Kidney (tissue), 13 donors: ENCODE measurements at regions not wholly inside any gene's neighbourhood (a gene's known extent, or its start where the extent isn't known, plus 50 kb on each side); places are given as distances from the start of the nearest gene placed in this dataset.

ENCODE experiments used
- DNase-seq, 5 donors: peaks; one replicate each; pipeline ENCODE4 v3.0.0-alpha.2; 2013 to 2020
- FAIRE-seq: peaks from 2 replicates; lab custom pipeline; 2012; peaks lifted over from hg19 to GRCh38; lab: Jason Lieb, UNC
- H3K27ac ChIP-seq, 2 donors: one replicate each; pipeline ENCODE4 v1.7.0; 2013; ENCODE audit warnings: low read depth in 2 of 2, low read length in 2 of 2, inconsistent platforms in 1 of 2
- H3K27me3 ChIP-seq: one replicate; pipeline ENCODE4 v1.7.1; 2013; ENCODE audit warnings: low read length, inconsistent platforms; ENCODE audit not compliant: control insufficient read depth, insufficient read depth
- H3K36me3 ChIP-seq, 3 donors: one replicate each; pipeline versions ENCODE4 v1.7.0 to v1.7.1; 2013; ENCODE audit warnings: low read length in 3 of 3, control low read depth in 1 of 3, inconsistent platforms in 1 of 3; ENCODE audit not compliant: insufficient read depth in 3 of 3, control insufficient read depth in 2 of 3
- H3K4me1 ChIP-seq, 3 donors: one replicate each; pipeline versions ENCODE4 v1.7.0 to v1.7.1; 2013; ENCODE audit warnings: low read length in 3 of 3, inconsistent platforms in 1 of 3, low read depth in 1 of 3; ENCODE audit not compliant: control insufficient read depth in 2 of 3, insufficient read depth in 2 of 3
- H3K4me3 ChIP-seq, 3 donors: one replicate each; pipeline versions ENCODE4 v1.7.0 to v1.8.1; 2013; ENCODE audit warnings: low read length in 3 of 3, control low read depth in 1 of 3, inconsistent platforms in 1 of 3
- H3K9ac ChIP-seq, 3 donors: one replicate each; pipeline versions ENCODE4 v1.7.0 to v1.7.1; 2013; ENCODE audit warnings: low read length in 3 of 3, control low read depth in 1 of 3, inconsistent platforms in 1 of 3
- H3K9me3 ChIP-seq, 3 donors: one replicate each; pipeline versions ENCODE4 v1.7.0 to v1.7.1; 2013; ENCODE audit warnings: low read length in 3 of 3, control low read depth in 1 of 3, inconsistent platforms in 1 of 3; ENCODE audit not compliant: control insufficient read depth in 2 of 3, insufficient read depth in 1 of 3
- intact Hi-C: fragments of 100-400 bp; cut with DNase I; formaldehyde crosslinking; loops from one replicate; pipeline ENCODE4 v1.11.1; 2022
- TF ChIP-seq, protein P1 (sequence below): IDR thresholded peaks from 3 replicates; pipeline ENCODE4 v1.5.1; 2012; ENCODE audit warnings: mild to moderate bottlenecking, moderate library complexity, borderline replicate concordance; ENCODE audit not compliant: insufficient read depth; ENCODE audit errors: extremely low read depth
- donor health status: control.
- donor health status: control.
- donor health status: control.
- donor health status: control.
- donor health status: control.
- donor health status: DM: yes; HTN: yes; CAD: no.
- donor health status: Normal renal cell carcinoma (clear cell type).

DNA sequence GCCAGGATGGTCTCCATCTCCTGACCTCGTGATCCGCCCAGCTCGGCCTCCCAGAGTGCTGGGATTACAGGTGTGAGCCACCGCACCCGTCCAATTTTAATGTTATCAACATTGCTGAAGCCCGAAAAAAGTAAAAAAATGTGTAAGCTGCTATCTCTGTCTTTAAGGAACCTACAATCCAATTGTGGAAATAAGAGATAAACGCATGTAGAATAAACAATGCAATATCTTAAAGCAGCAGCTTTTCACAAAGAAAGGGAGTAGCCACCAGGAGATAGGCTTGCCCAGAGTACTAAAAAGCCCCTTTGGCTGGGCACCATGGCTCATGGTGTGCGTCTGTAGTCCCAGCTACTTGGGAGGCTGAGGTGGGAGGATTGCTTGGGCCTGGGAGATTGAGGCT lies 282.9 kb upstream of the LYZL1 start:
- DNase-seq (no peak), FAIRE-seq (no peak)
- Histone ChIP-seq H3K4me1 (no peaks in the 10 kb centered on the region), H3K4me3 (no peak overlapping the region), H3K9me3 (no peaks in the 10 kb centered on the region), H3K36me3 (no peaks in the 10 kb centered on the region), H3K9ac (no peak overlapping the region), H3K27ac (no peak overlapping the region), H3K27me3 (no peaks in the 10 kb centered on the region)
- intact Hi-C loops = no loop called here
- TF ChIP-seq, protein P1, sequence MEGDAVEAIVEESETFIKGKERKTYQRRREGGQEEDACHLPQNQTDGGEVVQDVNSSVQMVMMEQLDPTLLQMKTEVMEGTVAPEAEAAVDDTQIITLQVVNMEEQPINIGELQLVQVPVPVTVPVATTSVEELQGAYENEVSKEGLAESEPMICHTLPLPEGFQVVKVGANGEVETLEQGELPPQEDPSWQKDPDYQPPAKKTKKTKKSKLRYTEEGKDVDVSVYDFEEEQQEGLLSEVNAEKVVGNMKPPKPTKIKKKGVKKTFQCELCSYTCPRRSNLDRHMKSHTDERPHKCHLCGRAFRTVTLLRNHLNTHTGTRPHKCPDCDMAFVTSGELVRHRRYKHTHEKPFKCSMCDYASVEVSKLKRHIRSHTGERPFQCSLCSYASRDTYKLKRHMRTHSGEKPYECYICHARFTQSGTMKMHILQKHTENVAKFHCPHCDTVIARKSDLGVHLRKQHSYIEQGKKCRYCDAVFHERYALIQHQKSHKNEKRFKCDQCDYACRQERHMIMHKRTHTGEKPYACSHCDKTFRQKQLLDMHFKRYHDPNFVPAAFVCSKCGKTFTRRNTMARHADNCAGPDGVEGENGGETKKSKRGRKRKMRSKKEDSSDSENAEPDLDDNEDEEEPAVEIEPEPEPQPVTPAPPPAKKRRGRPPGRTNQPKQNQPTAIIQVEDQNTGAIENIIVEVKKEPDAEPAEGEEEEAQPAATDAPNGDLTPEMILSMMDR = no peak

DNA sequence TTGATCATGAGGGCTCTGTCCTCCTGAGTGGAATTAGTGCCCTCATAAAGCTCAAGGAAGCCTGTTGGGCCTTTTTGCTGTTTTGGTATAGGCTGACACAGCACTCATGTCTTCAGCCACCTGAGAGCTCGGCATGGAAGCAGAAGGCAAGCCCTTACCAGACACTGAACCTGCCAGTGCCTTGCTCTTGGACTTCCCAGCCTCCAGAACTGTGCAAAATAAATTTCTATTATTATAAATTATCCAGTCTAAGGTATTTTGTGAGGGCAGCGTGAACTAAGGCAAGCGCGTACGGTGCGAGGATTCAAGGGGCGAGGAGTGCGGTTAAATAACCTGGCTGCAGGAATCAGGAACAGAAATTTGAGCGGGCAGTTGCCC lies 281.5 kb upstream of the LYZL1 start:
- DNase-seq (no peak), FAIRE-seq (no peak)
- intact Hi-C loops = no loop called here
- no peaks in the 10 kb centered on the region for H3K27me3 ChIP-seq
- H3K36me3 ChIP-seq = no peaks in the 10 kb centered on the region
- H3K9me3 ChIP-seq = no peaks in the 10 kb centered on the region
- H3K9ac ChIP-seq = no peak overlapping the region
- no peaks in the 10 kb centered on the region for H3K4me1 ChIP-seq
- no peak overlapping the region for H3K4me3 ChIP-seq
- H3K27ac ChIP-seq = no peak overlapping the region
- TF ChIP-seq, protein P1 = no peak

DNA sequence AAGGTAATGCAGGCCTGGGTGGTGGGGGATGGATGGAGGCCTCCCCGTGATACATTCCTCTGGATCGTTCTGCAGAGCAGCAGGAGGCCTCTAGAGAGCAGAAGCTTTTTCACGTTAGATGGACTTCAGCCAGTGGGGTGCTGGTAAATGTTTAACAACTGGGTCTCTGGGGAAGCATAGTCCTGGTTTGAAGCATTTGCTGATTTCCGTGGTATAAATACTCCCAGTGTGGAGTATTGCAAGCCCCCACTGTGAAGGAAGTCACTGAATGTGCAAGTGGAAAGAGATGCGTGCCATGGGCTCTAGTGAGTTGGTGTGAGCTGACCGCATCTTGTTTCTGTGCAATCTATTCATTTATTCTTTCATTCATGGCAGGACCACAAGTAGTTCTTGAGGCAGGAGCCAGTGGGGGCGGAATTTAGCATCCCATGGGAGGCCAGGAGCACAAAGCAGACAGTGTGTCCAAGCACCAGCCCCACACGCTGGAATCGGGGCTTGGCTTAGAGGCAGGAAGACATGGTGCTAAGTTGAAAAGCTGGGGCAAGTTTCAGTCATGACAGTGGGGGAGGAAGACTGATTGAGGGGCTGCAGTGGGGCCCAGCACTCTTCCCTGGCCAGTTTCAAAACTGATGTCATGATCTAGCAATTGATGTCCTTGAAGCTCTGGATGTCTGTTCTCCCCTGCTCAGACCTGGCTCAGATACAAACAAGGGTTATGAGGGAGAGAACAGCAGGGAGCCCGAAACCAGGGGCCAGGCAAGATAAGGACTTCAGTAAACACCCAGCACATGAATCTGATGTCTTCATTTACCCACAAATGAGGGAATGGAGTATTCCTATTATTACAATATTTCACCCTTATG lies 280.9 kb upstream of the LYZL1 start:
- no peaks in the 10 kb centered on the region for H3K9me3 ChIP-seq
- FAIRE-seq = no peak
- H3K36me3 ChIP-seq = no peaks in the 10 kb centered on the region
- H3K9ac ChIP-seq = no peak overlapping the region
- TF ChIP-seq, protein P1 = no peak
- H3K4me1 ChIP-seq = no peaks in the 10 kb centered on the region
- H3K27ac ChIP-seq = no peak overlapping the region
- DNase-seq = peak in 2 of 5 donors; percentile 35 to 55
- intact Hi-C loops = no loop called here
- no peaks in the 10 kb centered on the region for H3K27me3 ChIP-seq
- H3K4me3 ChIP-seq = no peak overlapping the region
